GM21717 (cell line): ENCODE measurements at regions not wholly inside any gene's neighbourhood (a gene's known extent, or its start where the extent isn't known, plus 50 kb on each side); places are given as distances from the start of the nearest gene placed in this dataset.

Experiments
- ATAC-seq: cut with Tn5 transposase; IDR thresholded peaks from one replicate; pipeline ENCODE4 v1.9.1; 2021; ENCODE audit warnings: mild to moderate bottlenecking, moderate library complexity; ENCODE audit not compliant: unreplicated experiment

- ATAC-seq, result no peak
Observed at GRCh38 chr5:74918232-74918669, 52.1 kb upstream of the FAM169A start.

GRCh38 chr5:74916831-74917710 is 50.9 kb upstream of the FAM169A start:
- ATAC-seq, result no peak
